NCI-H226 (cell line): ENCODE measurements at regions not wholly inside any gene's neighbourhood (a gene's known extent, or its start where the extent isn't known, plus 50 kb on each side); places are given as distances from the start of the nearest gene placed in this dataset.

Source experiments
- DNase-seq: peaks from one replicate; pipeline ENCODE4 v3.0.0-alpha.2; 2015

DNA sequence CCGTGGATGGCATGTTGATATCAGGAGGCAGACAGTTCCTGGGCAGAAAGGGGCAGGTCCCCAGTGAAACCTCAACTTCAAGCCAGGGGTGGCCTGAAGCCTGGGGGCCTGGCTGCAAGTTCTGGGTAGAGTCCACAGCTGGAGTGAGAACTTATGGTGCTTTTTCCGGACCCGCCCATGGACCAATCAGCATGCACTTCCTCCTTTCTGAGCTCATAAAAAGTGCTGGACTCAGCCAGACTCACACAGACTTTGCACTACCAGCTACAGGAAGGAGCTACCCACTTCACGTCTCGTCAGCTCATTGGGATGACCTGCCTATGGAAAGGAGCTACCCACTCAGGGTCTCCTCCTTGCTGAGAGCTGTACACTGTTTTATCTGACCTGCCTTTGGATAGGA is 183.1 kb upstream of the MC4R start:
- DNase-seq = no peak

DNA sequence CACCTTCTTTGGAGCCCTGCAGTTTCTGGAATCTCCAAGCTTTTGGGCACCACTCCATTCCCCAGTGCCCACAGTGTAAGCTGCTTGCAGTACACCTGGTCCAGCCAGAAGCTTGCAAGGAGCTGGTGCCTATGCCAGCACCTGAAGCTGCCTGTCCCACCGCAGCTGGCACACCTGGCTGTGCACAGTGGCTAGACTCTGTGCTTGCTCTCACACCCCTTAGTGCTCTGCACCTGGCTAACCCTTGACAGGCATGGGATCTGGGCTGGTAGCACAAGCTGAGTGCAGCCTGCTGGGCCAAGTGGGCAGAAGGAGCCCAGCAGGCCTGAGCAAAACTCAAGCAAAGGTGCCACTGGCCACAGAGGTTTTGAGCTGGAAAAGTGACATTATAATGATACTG is 183.8 kb upstream of the MC4R start:
- no peak for DNase-seq

DNA sequence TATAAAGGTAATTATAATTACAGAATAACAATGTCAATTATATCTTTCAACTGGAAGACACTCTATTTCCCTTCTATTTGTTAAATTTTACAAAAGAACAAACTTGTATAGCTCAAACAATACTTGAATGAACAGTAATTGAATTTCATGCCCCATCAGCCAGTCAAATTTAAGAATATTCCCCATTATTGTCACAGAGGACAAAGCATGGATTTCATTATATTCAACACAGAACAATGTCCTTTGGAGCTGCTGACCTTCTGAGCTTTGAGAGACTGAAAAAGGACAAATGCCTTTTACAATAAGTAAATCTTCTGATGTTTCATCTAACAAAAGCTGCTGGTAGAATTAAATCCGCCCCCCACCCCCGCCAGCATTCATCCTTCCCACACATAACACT is 187.5 kb upstream of the MC4R start:
- no peak for DNase-seq

DNA sequence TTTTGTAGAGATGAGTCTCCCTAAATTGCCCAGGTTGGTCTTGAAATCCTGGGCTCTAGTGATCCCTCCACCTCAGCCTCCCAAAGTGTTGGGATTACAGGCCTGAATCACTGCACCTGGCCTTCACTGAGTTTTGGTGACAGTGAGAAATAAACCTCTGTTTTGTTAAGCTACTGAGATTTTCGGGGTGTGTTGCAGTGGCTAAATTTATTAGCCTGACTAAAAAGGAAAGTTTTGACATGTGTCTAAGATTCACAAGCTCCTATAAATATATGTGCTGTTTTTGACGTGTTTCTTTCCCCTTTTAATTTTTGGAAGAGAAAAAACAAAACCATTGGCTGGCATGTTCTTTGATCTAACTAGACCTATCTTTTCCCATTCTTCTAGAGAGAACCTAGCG is 190.5 kb upstream of the MC4R start:
- DNase-seq = no peak

DNA sequence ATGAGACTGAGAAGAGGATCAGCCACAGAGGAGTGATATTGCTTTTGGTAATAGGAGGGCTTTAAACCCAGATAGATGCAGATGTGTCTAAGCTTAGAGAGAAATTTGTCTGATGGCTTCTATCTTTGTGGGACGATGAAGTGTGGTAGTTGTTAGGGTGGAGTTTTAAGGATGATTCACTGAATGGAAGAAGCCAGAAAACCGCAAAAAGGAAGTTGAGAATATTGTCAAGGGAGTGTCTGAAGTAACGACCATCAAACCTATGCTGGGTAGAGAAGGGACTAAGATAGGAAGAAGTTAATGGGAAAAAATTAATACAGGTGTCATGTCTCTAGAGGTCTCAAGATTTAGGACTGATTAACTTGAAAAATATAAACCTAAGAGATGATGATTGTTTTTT is 195.6 kb upstream of the MC4R start:
- DNase-seq = no peak

DNA sequence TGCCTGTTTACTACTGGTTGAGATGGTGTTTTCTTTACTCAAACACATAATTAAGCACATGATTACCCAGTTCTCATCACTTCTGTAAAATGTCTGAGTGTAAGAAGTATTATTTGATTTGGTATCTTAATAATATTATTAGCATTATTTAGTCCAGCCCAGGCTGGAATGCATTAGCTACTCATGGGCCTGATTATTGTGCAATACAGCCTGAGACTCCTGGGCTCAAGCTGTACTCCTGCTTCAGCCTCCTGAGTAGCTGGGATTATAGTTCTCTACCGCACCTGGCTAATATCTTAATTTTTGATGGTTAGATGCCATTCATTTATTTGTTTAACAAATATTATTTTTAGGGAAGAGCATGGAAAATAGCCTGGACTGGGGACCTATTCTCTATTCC is 197.6 kb upstream of the MC4R start:
- DNase-seq = no peak

DNA sequence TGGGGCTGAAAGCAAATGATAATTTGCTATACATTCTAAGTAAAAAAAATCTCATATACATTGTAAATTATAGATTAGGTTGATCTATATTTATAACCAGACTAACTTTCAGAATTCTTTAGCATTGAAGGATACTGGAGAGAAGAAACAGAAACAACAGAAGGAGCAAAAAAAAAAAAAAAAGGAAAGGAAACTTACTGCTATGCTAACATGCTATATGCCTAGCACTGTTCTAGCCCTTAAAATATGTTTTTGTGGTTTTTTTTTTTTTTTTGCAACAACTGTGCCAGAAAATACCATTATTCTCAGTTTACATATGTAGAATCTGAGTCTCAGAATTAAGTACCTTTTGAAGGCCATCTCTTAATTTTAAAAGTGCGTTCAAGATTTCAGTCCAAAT is 204.9 kb upstream of the MC4R start:
- no peak for DNase-seq

DNA sequence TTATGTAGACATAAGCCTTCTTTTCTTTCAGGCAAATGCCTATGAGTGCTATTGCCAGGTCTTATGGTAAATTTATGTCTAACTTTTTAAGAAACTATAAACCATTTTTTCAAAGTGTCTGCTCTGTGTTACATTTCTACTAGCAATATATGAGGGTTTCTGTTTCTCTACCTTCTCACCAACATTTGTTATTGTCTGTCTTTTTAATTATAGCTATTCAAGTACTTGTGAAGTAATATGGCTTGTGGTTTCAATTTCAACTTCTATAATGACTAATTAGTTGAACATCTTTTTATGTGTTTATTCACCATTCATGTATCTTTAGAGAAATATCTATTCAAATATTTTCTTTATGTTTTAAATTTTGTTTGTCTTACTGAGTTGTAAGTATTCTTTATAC is 213.1 kb upstream of the MC4R start:
- DNase-seq = no peak

DNA sequence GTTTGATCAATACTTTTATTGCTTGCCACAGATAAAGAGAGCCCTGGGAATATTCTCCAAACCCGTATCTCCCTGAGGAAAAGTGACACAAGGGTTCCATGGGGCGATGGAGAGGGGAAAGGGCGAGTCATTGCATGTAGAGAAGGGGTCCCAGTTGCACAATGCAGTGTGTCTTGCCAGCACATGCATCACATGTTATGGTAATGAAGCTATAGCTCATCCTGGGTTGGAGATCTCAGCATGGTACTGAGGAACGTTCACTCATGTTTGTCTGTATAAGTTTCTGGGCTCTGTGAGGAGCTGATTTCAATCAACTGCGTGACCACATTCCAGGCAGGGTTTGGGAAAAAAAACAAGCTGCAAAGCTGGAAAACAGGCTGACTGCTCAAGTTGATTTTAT is 220.7 kb upstream of the MC4R start:
- no peak for DNase-seq

DNA sequence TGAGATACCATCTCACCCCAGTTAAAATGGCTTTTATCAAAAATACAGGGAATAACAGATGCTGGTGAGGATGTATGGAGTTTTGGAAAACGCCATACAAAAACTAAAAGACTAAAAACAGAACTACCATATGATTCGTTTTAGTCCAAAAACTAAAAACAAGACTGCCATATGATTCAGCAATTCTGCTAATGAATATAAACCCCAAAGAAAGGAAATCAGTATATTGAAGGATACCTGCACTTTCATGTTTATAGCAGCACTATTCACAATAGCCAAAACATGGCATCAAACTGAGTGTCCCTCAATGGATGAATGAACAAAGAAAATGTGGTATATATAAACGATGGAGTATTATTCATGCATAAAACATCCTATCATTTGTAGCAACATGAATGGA is 224.4 kb upstream of the MC4R start:
- DNase-seq = no peak

DNA sequence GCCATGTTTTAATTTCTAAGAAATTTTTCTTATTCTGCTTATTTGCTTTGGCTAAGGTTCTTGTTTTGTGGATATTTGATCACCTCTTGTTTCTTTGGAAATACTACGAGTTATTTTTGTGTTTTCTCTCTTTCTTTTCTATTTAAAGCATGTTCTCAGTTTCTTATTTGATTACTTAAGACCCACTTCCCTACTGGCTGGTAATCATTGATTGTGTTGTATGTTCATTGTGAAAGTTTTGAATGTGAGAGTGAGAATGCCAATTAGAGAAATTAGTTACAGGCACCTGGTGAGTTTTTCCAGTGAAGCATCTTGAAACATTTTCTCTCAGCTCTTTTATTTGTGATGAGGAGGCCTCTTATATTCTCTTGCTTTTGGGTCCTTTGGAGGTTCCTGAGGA is 226.7 kb upstream of the MC4R start:
- no peak for DNase-seq

DNA sequence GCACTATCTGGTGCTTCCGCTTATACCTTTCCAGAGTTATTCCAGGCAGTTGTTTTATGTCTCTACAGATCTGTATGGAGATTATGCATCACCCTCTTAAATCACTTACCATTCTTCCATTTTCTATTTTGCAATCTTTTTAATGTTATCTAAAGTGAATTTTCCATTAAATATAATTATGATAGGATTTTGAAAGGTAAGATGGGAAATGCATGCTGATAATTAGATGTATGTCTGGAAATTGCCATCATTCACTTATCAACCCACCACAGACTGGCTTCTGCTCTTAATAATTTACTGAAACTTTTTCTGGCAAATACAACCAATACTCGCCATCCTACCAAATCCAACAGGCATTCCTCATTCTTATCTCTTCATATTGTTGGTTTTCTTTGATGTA is 227.4 kb upstream of the MC4R start:
- DNase-seq = no peak

DNA sequence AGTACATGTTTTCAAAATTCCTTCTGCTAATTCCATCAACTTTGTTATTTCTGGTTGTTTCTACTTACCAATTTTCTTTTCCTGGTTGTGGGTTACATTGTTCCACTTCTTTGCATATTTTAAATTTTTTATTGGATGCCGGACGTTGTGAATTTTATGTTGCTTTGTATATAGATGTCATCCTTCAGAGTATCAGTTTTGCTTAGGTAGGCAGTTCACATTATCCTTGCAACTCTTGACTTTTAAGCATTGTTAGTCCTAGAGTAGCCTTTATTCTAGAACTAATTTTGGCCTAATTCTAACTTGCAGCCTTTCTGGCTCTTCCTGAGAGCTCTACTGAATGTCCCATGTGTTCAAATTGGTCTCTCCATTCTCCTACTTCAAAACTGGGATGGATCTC is 228.7 kb upstream of the MC4R start:
- no peak for DNase-seq

DNA sequence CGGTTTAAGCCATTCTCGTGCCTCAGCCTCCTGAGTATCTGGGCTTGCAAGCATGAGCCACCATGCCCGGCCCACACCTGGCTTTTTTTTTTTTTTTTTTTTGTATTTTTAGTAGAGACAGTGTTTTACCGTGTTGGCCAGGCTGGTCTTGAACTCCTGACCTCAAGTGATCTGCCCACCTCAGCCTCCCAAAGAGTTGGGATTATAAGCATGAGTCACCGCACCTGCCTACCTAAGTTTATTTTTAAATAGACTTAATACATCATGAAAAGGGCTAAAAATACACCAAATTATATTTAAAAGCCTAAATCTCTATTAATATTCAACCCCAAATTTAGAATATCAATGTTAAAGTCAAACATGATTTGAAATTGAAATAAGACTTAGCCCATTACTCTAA is 250.8 kb upstream of the MC4R start:
- DNase-seq = no peak

DNA sequence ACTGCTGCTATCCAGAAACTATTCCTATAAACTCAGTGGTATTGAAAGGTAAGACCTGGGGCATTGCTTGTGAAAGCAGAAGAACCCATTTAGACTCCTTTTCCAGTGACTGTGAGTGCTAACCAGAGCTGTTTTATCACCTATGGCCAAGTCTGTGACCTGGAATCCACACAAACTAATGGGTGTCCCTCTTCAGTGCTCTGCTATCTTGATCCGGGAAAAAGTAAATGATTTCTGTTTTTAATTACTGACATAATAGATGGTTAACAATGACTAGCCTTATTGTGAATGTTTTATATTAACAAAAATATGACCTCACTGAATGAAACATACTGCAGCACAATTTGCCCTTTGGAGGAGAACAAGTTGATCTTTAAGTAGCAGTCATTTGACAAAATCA is 251.6 kb upstream of the MC4R start:
- no peak for DNase-seq

DNA sequence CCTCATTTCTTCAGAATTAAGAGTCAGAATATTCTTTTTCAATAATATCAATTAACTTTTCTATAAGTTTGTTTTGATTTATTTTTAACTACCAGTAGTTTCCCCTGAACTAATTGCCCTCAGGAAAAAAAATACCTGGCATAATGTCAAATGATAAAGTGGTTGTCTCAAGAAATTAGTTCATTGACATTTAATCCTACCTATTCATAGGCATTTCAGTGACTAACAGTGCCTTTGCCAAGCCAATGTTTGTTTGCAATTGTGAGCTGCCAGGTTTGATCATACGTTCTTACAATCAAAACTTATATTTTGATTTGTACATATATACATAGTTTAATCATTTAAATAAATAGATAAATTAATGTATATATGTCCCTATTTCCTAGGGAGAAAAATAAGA is 267.3 kb upstream of the MC4R start:
- DNase-seq = no peak

DNA sequence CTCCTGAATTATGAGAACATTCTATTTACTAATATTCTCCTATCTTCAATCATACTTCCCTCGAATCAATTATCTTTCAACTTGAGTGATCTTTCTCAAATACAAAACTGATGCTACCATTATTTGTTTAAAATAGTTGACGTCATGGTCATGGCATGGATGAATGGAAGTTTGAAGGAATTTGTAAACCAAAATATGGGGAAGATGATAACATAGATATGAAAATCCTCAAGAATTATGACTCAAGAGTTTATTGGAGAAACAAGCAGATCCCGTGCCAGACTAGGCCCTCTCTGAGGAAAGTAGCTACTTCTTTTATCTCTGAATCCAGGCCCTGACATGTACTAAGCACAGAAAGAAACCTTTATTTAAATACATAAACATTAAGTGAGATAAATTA is 270.4 kb upstream of the MC4R start:
- no peak for DNase-seq

DNA sequence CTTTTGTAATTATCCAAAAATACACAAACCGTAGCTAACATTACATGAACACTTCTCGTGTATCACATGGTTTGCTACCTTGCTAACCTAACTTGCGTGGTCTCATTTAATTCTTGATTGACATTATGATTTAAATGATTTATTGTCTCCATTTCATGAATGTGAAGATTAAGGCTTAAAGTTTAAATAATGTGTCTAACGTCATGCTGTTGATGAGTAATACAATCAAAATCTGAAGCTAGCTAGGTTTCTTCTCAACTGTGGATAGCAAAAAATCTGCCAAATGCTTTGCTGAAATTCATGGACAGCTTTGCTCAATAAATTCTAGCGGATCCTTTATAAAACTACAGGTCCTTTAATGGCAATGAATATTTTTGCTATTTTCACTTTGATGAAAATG is 274.1 kb upstream of the MC4R start:
- peak; percentile 1 for DNase-seq

DNA sequence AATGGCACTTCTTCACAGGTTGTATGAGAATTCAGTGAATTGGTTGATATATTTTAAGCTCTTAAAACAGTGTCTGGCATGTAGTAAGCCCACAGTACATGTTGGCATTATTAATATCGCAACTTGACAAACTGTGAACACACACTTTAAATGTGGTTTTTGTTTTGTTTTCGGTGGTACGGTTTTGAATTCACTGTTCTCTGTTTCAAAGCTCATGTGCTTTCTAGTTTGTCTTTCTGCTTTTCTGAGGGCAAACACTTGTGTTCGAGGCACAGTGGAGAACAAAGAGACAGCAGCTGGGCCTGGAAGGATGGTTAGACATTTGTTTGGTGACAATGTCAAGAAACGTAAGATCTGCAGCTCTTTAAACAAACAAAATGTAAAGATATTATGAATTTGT is 276.5 kb upstream of the MC4R start:
- no peak for DNase-seq

DNA sequence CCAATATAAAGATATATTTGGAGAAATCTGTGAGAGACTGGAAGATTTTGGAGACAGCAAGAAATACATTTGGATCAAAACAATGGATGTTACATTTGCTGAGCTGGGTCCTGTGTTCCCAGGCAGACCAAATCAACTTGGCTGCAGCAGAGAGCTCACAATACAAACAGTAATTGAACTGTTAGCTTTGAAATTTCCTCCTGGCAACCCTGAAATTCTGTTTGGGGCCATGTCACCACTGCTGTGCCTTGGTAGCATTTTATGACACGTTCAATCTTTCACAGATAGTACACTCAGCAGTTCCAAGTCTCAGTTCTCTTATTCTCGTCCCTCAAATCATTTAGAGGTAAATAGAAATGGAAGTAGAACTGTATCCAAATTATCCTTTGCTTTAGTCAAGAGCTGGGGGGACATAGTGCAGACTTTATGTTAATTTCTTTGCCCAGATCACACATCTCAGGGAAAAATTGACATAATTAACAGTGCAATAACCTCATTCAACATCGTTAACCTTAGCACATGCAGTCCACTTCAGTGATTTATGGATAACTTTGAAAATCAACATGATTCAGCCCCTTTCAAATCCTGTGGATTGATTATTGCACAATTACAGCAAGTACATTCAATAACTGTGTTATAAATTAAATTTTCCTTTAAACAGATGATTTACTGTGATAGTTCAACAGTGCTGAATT is 277.4 kb upstream of the MC4R start:
- DNase-seq = no peak

DNA sequence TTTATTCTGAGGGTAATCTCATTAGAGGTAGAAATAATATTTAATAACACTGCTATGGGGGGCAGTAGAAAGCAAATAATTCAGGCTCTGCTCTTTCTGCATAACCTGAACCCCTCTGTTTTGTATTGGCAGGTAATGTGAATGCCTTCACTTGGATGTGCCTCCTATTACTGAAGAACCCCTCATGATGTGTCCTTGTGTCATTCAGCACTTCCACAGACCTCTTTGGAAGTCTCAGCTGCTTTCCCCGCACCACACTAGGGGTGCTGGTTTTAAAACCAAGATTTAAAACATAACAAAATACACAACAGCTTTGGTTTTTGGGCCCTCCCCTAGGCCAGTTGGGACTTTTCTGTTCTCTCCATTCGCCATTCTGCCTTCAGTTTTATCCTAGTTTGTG is 281.7 kb upstream of the MC4R start:
- DNase-seq = no peak

DNA sequence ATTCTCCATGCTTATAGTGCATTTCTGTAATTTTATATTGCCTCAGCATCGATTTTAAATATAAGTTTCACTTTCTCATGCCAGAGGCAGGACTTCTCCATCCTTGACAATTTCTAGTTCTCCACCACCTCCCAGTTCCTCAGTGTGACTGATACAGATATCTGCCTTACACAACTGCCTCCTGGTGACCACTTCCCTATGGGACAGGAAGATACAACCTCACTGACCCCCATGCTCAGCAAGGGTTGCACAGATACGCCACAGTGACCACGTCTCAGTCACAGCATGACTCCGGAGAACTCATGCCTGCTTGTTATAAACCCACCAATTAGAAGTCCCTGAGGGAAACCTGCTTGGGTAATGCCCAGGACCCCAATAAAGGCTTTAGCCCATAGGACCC is 284.0 kb upstream of the MC4R start:
- no peak for DNase-seq

DNA sequence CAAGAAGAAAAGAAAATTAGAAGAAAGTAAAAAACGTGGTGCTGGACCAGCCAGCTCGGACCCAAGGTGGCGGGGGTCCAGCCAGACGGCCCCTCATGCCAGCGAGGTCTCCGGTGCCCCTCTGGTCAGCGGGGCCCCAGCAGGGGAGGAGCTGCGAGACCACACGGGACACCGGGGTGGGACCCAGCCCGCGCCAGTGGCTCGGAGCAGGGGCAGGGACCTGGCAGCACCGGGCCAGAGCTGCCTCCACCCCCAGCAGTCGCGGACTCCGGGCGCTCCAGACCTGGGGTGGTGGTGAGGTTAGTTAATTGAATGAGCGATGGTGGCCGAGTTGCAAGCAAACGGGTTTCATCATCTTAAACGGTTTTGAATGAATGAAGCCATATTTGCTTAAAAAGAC is 289.9 kb upstream of the MC4R start:
- no peak for DNase-seq

DNA sequence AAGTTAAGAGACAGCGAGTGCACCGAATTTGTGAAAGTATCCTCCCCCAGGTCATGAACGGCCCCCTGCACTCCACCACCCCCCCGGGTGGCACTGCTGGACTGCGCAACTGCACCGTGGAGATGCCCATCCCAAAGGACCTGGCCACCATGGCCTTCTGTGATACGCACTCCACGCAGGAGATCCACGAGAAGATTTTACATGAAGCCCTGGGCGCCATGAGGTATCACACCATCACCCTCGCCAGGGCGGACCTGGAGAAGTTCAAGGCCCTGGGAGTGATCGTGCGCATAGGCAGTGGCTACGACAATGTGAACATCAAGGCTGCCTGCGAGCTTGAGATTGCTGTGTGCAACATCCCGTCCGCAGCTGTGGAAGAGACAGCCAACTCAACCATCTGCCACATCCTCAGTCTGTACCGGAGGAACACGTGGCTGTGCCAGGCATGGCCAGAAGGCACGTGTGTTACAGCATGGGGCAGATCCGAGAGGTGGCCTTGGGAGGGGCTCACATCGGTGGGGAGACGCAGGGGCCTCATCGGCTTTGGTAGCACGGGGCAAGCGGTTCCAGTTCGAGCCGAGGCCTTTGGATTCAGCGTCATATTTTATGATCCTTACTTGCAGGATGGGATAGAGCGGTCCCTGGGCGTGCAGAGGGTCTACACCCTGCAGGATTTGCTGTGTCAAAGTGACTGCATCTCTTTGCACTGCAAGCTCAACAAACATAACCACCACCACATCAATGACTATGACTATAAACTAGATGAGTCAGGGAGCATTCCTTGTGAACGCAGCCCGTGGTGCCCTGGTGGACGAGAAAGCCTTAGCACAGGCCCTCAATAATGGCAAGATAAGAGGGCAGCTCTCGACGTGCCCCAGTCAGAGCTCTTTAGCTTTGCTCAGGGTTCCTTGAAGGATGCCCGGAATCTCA is 290.8 kb upstream of the MC4R start:
- no peak for DNase-seq

DNA sequence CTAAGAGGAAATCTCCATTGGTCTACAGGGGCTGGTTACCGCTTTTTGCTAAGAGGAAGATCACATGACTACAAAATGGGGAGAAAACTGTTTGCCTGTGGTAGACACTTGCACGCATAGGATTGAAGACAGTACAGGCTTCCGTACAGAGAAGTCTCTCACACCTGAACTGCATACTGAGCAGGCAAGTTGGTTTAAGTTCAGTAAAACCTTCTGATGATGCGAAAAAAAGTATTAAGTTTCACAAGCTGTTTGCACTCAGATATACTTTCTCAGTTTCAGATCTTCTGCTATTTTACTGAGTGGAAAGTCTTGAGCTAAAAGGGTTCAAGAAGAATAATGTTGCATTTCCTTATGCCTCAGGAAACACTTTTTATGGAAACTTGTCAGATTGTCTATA is 292.2 kb upstream of the MC4R start:
- no peak for DNase-seq
